ENCODE measurements at regions not wholly inside any gene's neighbourhood (a gene's known extent, or its start where the extent isn't known, plus 50 kb on each side); places are given as distances from the start of the nearest gene placed in this dataset.
A peak's percentile ranks its signal among the peaks of the same experiment; 100 is the strongest.

- TF ChIP-seq MEIS1 (CRISPR knock-in tag; IDR thresholded peaks at IDR 0.05; ENCODE audit: borderline replicate concordance) (no peak), MXI1 (IDR thresholded peaks at IDR 0.05; ENCODE audit: borderline replicate concordance, low read depth, low read length) (0 out of 3 replicates have a peak, but pooled peaks have one; percentile 18), UBTF (CRISPR knock-in tag; IDR thresholded peaks at IDR 0.05) (no peak), DRAP1 (CRISPR knock-in tag; IDR thresholded peaks at IDR 0.05) (0 out of 2 replicates have a peak, but pooled peaks have one; percentile 56), ZNF781 (CRISPR knock-in tag; IDR thresholded peaks at IDR 0.05; ENCODE audit: borderline replicate concordance, not compliant biosample characterization) (peak; percentile 40), RFX1 (IDR thresholded peaks at IDR 0.05) (no peak), KDM6A (CRISPR knock-in tag; IDR thresholded peaks at IDR 0.05; ENCODE audit: low read depth) (0 out of 2 replicates have a peak, but pooled peaks have one; percentile 20), ZNF263 (CRISPR knock-in tag; IDR thresholded peaks at IDR 0.05) (peak; percentile 97), SAFB2 (CRISPR knock-in tag; IDR thresholded peaks at IDR 0.05; ENCODE audit: borderline replicate concordance, low read depth) (peak; percentile 50; the same call in 1 of the 2 replicates), ZNF768 (CRISPR knock-in tag; IDR thresholded peaks at IDR 0.05) (peak; percentile 73; the same call in 1 of the 2 replicates), ZBTB7B (CRISPR knock-in tag; IDR thresholded peaks at IDR 0.05) (peak; percentile 69; the same call in 1 of the 2 replicates), DMAP1 (CRISPR knock-in tag; IDR thresholded peaks at IDR 0.05) (peak; percentile 79), FOXK1 (CRISPR knock-in tag; IDR thresholded peaks at IDR 0.05; ENCODE audit: borderline replicate concordance, low read depth) (peak; percentile 46; the same call in 1 of the 2 replicates), GATAD2A (CRISPR knock-in tag; IDR thresholded peaks at IDR 0.05) (peak; percentile 94), SP140L (CRISPR knock-in tag; IDR thresholded peaks at IDR 0.05; ENCODE audit: borderline replicate concordance) (no peak), ZNF235 (CRISPR knock-in tag; IDR thresholded peaks at IDR 0.05; ENCODE audit: borderline replicate concordance) (no peak), SALL1 (CRISPR knock-in tag; IDR thresholded peaks at IDR 0.05) (peak; percentile 77), SOX13 (IDR thresholded peaks at IDR 0.05) (no peak), SOX13 (CRISPR knock-in tag; conservative IDR thresholded peaks at IDR 0.05 in 1 of 2, IDR thresholded peaks at IDR 0.05 in 1 of 2) (peak in 1 of 2 experiments; percentile 85; a peak in 2 of 4 replicates), FOXP4 (CRISPR knock-in tag; IDR thresholded peaks at IDR 0.05) (peak; percentile 87), HMGXB4 (CRISPR knock-in tag; IDR thresholded peaks at IDR 0.05; ENCODE audit: borderline replicate concordance in 1 of 2, low read depth in 1 of 2) (peak in 1 of 2 experiments; percentile 23; a peak in 1 of 4 replicates), ATF3 (CRISPR knock-in tag; IDR thresholded peaks at IDR 0.05) (peak; percentile 79), SRY (CRISPR knock-in tag; IDR thresholded peaks at IDR 0.05) (no peak), ZSCAN9 (CRISPR knock-in tag; IDR thresholded peaks at IDR 0.05; ENCODE audit: borderline replicate concordance) (no peak), ZNF143 (CRISPR knock-in tag; IDR thresholded peaks at IDR 0.05) (peak; percentile 66)
Observed at GRCh38 chr1:228836427-228836826, 101.1 kb downstream of the RHOU start (continued).

All from HepG2 (cell line).